Germinal center (tissue), 1 donor: ENCODE measurements at regions not wholly inside any gene's neighbourhood (a gene's known extent, or its start where the extent isn't known, plus 50 kb on each side); places are given as distances from the start of the nearest gene placed in this dataset.
"Not testable (repeated sequence)": the region's sequence is repeated elsewhere in the genome, so short reads cannot be mapped to it uniquely, and the experiment has no call there.

Source experiments
- DNase-seq: peaks from one replicate; pipeline ENCODE4 v3.0.0; 2012; ENCODE audit warnings: mixed read lengths, low spot score

DNA sequence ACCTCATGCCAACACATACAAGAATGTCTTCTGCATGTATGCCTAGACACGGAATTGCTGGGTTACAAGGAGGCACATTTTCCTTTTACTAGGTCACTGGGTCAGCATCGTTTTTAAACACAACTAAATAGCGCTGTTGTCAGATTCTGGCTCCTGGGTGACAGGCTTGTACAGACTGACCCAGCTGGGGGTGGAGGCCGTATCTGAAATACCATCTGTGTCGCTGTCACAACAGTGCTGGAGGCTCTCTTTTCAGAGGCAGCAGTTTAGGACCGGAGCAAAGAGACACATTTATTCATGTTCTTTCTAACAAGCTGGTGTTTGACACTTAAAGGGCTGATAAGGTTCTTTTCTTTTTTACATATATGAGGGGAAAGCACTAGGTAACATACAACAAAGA is 403.0 kb upstream of the ASIC2 start:
- DNase-seq, result no peak

DNA sequence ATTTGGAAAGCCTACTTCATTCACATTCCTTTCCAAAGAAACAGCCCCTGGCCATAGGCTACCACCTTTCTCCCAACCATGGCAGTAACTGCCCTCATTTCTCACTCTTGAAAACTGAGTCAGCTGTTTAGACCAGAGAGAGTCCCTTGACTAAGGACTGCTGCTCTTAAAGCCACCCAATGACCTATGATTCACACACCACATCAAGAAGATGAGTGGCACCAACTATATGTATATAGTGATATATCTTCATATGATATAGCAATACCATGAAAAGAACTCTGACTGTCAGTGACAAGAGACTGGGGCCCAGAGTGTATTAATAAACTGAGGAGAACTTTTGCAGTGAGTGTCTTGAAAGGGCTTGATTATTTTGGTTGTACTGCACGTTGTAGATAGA is 404.5 kb upstream of the ASIC2 start:
- no peak for DNase-seq

DNA sequence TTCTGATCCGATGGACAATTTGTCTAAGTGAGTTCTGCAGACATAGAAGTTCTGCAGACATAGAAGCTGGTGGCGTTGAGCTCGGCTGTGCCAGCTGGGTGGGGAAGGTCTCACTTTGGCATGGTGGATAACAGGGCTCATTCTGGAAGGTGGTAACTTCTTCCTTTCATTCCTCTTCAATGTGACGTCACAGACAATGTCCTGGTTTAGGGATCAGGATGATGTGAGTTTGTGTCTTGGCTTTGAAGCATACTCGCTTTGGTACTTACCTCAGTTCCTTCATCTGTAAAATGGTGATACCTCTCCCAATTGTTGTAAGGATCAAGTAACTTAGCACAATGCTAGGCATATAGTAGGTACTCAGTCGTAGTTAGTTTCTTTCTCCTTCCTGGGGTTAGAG is 408.8 kb upstream of the ASIC2 start:
- no peak for DNase-seq

DNA sequence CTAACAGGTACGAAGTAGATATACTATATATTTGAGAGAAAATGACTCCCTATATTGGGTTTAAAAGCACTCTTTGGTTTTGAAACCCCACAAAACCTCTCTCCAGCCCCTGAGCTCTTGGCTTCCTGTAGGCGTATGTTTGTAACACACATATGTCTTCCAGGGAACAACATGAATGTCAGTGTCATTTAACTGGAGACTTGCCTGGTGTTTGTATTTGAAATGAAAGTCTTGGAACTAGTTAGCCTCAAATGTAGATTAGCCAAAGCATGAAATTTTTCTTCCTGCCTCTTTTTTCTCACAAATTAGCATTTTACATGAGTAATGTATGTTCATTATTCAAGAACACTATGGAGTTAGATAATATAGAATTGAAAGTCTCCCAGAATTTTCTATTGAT is 411.8 kb upstream of the ASIC2 start:
- DNase-seq, result no peak

DNA sequence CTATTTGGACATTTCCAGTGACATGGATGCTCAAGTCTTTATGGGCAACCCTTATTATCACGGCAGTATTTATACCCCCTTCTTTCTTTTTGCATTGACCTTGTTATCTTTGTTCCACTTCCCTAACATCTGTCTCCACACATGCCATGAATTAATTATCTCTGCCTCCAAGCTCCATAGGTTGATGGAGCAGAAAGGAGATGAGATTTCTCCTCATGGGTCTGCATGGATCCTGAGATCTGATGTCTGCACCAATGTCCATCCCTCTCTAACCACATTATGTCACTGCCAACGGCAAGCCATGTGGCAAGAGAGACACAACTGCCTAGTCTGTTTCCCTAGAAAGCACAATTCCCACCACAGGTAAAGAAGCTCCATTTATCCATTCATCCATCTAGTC is 416.8 kb upstream of the ASIC2 start:
- no peak for DNase-seq

DNA sequence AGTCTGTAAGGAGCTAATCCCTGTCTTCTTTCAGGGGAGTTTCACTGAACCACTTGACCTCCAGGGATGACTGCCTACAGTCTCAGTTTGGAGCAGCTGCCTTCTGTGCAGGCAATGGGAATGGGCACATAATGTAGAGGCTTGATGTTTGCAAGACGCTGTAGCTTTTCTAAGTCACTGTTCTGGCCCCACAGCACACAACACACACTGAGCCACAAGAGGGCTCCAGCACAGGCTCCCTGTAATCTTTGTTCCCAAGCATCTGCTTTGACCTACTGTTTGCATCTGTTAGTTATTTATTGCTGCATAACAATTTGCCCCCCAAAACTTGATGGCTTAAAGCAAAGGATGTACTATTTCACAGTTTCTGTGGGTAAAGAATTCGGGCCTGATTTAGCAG is 419.0 kb upstream of the ASIC2 start:
- DNase-seq, result no peak

DNA sequence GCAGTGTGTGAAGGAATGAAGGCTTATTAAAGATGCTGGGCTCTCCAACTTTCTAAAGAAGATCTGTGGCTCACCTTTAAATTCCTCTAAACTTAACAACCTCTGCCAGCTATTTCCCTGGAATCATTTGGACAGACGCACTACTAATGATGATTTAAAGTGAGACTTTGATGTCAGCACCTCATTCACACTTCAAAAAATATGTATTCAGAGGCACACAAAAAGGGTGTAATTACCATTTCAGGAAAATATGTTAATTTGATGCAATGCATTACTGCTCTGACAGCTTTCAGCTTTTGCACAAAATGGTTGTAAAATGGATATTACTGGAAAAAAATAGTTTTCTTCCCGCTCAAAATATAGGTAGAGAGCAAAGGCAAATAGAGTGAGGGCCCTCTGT is 423.9 kb upstream of the ASIC2 start:
- DNase-seq, result no peak

DNA sequence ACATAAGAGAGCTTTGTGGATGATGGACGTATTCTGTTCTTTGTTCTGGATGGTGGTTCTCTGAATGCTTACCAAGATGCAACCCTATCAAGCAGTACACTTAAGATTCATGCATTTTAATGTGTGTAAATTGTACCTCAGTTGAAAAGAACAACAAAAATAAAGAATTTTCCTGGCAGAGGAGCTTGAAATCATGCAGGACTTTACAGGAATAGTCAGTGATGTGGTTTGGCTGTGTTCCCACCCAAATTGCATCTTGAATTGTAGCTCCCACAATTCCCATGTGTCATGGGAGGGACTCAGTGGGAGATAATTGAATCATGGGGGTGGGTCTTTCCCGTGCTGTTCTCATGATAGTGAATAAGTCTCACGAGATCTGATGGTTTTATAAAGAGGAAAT is 430.6 kb upstream of the ASIC2 start:
- not testable (repeated sequence) for DNase-seq

DNA sequence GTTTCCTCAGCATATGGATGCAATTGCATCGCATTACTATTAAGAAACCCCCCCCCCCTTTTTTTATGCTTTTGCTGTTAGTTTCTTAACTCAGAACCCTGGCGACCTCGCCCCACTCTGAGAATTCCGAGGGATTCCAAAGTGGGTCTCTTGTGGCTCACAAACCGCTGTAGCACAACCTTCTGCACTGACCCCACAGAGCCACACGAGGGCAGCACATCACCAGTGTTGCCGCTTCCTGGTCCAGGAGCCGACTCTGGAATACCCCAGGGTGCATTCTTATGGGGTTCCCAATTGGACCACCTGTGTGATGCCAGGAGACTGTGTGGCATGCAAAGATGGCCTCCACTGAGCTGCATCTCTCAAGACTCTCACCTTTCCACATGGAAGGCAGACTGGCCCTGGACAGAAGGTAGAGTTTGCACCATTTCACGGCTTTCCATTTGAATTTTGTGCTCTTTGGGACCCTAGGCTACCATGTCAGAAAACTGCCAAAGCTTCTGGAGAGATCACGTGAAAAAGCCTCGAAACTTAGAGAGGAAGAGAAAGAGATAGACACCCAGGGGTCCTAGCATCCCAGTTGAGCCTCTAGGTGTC is 432.7 kb upstream of the ASIC2 start:
- peak; percentile 24 for DNase-seq

DNA sequence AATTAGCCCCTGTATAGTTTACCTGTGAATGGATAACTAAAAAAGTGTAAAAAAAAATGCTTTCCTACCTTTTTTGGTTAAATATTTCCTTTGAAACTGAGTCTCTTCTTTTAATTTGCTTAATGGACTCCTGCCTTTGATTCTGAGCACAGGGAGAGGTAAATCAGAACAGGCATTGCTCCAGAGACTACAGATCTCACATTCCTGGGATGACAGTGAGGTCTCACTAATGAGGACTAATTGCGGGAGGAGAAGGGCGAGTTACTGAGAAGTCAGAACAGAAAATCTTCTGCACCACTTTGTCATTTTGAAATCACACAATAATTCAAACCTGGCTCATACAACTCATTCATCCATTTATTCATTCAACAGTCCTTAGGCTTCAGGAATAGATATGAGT is 437.0 kb upstream of the ASIC2 start:
- DNase-seq, result no peak

DNA sequence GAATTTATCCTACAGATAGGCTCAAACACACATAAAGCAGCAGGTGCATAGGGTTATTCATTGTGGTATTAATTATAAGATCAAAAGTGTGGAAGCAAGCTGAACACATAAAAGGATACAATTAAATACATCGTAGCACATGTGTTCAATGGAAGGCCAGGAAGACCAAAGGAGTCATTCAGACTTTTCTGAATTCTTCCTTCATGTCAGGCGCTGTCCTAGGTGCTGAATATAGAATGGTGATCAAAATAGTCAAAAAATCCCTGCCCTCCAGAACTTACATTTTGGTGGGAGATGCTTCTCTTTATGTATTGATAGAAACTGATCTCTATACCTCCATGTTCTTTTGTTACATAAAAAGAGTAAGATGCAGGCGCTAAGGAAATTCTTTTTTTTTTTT is 439.0 kb upstream of the ASIC2 start:
- DNase-seq, result no peak

DNA sequence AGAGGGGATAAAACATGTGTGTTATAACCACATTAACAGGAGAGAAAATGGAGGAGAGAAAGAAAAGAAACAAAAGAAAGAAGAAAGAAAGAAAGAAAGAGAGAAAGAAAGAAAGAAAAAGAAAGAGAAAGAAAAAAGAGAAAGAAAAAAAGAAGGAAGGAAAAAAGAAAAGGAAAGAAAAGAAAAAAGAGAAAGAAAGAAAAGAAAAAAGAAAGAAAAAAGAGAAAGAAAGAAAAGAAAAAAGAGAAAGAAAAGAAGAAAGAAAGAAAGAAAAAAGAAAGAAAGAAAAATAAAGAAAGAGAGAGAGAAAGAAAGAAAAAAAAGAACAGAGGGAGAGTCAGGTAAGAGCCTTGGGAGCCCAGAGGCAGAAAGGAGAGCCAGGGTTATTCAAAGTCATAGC is 446.6 kb upstream of the ASIC2 start:
- DNase-seq, result no peak

DNA sequence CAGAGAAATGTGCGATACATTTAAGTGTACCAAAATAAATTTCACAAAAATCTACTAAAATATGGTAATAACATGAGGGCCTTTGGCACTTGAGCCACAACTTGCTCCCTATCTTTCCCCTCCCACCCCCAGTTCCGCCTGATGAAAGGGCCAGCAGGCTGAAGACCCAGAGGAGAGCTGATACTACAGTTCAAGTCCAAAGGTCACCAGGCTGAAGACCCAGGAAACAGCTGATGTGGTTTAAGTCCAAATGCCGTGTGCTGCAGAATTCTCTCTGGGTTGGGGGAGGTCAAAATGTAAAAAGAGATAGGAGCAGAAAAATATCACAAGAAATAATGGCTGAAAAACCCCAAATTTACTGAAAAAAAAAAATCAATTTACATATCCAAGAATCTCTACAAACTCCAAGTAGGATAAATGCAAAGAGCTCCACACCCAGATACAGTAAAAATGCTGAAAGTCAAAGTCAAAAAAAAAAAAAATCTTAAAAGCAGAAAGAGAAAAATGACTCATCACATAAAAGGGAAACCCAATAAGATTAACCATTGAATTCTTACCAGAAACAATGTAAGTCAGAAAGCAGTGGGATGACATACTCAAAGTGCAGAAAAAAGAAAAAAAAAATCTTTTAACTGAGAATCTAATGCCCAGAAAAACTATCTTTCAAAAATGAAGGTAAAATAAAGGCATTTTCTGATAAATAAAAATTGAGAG is 452.1 kb upstream of the ASIC2 start:
- no peak for DNase-seq

DNA sequence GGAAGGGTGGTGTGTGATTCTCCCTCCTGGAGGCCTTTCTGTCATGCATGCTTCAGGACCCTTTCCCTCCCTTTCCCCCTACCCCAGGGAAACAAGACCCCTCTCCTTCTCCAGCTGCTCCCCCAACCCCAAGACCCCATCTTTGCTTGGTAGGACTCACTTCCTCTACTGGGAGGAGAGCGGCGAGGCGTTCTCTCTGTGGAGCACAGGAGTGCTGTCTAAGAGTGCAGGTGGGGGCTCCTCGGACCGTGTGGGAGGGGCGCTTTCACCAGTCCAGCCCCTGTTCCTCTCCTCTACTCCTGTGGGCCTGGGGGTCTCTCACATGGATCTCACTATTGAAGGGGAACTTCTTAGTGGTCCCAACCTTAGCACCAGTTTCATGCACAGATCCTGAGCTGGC is 456.1 kb upstream of the ASIC2 start:
- no peak for DNase-seq

DNA sequence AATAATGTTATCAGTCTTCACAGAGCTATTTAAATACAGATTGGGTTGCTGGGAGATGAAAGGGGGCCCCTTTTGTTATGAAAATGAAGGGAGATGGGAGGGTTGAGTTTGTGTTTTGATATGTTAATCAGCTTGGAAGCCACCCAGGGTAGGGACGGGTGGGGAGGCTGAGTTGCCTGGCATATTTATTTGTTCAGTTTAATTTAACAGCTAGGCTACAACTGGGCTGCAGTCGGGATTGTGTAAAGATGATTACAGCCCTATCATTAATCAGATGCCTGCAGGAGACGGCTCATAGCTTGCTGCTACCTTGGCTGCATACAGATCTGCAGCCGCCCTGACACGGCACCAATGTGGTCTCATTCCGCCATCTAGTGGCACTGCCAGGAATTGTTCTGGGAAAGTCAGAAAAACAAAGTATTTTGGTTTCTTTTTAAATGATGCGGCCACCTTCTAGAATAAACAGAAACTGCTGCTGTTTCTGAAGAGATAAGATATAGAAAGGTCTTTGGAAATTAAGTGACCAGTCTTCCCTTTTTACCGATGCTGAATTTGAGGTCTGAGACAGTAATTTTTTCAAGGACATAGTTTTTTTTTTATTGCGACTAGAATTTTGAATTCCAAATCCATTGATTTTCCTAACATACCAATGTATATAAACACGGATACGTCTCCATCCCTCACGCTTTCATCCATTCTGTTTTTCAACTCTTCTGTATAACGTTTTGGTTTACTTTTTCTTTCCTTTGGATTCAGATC is 458.0 kb upstream of the ASIC2 start:
- DNase-seq, result peak; percentile 34

DNA sequence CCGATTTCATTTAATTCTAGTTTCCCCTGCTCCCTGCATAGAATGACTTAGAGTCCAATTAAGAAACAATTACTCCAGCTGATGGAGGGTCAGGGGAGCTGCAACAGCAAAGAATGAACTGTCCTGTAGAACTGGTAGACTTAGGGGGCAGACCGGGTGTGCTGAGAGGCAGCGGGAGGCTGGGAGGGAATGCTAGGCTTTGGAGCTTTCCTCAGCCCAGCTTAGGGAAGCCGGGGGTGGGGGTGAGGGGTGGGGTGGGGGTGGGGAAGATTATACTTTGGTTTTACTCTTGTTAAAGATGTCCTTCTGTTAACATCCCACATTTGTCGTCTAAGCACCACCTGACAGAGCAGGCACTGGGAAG is 458.6 kb upstream of the ASIC2 start:
- no peak for DNase-seq

DNA sequence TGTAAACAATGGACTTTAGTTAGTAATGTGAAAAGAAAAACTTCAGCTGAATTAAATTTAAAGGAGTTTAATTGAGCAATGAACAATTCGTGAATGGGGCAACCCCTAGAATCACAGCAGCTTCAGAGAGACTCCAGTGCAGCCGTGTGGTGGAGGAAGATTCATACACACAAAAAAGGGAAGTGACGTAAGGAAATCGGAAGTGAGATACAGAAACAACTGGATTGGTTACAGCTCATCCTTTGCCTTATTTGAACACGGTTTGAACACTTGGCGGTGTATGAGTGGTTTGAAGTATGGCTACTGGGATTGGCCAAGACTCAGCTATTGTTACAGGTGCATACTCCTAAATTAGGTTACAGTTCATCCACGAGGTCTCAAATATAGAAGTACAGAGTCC is 460.4 kb upstream of the ASIC2 start:
- no peak for DNase-seq

DNA sequence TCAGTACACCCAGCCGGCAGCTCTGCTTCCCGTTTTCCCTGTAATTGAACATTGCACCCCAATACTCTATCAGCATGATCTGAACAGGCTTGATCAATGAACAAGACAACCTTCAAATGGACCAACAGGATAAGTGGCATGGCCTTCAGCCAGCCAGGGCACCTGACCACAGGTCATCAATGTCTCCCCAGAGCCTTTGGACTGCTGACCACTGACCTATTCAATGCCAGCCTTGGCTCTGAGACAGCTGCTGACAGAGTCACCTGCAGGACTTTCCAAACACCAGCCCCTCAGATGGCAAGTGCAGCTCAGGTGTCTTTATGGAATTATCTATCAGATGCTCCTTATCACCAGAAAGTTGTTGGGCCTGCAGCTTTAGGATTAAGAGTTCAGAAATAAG is 462.9 kb upstream of the ASIC2 start:
- DNase-seq, result no peak

DNA sequence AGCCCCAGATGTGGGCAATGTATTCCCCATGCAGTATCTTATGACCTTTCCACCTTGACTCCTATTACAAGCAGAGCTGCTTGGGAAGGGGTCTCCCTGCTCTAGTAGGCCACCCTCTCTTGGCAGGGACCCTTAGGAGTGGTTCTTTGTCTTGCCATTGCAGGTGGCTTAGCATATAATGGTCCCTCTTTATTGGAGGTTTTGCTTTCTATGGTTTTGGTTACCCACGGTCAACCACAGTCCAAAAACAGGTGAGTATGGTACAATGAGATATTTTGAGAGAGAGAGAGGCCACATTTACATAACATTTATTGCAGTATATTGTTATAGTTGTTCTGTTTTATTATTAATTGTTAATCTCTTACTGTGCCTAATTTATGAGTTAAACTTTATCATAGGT is 472.8 kb upstream of the ASIC2 start:
- no peak for DNase-seq

DNA sequence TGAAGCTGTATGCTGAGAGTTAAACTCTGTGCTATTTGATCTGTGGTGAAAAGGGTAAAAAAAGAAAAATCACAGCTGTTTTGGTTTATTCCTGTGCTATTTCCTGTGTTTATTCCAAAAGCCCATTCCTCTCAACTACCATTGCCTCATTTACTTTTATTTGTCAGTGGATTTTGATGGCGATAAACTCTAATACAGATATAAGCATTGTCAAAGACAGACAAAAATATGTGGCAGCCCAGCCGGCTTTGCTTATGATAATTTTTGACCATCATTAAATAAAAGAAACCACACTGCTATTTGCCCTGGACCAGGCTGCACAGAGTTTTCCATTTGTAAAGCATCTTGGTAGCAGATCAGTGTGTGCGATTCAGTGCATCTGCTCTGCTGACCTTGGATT is 473.6 kb upstream of the ASIC2 start:
- DNase-seq, result no peak

DNA sequence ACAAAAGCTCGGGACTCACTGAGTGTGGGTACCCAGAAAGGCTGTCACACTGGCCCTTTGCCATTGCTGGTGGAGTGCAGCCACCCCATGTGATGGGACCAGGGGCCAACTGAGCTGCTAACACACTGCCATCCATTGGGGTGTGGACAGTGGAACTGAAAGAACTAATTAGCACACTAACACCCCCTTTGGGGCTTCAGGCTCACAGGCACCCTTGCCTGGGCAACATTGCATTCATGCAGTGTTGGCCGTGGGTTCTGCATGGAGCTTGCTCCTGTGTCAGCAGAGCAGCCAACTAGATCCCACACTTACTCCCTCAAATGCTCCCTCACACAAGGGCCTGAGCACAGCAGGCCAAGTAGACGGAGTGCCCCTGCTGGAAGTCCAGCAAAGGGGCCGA is 476.0 kb upstream of the ASIC2 start:
- no peak for DNase-seq

DNA sequence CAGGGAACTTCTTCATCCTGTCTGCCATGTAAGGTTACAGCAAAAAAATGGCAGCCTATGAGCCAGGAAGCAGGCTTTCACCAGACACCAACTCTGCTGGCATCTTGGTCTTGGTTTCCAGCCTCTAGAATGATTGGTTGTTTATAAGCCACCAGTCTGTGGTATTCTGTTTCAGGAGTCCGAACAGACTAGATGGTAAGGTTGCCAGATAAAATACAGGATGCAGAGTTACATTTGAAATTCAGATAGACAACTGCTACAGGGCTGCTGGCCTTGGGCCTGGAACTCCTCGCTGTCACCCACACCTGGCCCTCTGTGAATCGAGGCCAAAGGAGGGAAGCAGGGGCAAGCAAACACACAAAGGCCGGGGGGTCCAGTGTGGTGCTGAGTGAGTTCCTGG is 478.8 kb upstream of the CCL2 start:
- no peak for DNase-seq

DNA sequence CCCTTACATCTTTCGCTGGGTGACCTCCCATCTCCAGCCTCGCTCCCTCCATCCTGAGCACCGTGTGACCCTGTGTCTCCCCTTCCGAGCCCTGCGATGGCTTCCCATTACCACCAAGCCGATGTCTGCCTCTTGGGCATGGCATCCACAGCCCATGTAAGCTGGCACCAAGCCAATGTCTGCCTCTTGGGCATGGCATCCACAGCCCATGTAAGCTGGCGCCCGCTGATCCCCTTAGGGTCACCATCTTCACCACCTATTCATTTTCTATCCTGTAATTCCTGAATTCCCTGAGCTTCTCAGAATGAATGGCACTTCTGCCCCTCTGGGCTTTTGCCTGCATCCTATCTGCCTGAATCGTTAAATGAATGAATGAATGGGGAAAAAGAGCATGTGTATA is 478.2 kb upstream of the CCL2 start:
- no peak for DNase-seq

DNA sequence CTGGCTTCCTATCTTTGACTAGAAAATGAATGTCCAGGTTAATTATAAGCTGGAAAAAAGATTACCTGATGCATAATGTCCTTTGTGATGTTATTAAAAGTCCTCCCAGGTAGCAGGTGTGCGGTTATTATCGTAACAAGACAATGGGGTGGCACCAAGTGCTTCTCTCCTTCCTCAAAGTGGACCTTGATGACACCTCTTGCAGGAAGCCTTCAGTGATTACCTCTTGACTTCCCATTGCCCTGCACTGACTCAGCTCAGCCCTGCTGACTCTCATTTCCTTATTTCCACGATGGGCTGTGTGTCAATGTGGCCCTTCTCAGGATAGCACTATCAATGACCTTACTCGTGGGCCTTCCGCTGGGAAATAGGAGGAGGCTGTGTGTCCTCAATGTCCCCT is 477.4 kb upstream of the CCL2 start:
- DNase-seq, result no peak
